Liver (tissue), 3 donors: ENCODE measurements at regions not wholly inside any gene's neighbourhood (a gene's known extent, or its start where the extent isn't known, plus 50 kb on each side); places are given as distances from the start of the nearest gene placed in this dataset.

Experiments
- ATF3 ChIP-seq: IDR thresholded peaks from 2 replicates; pipeline ENCODE4 v1.6.1; 2016; ENCODE audit warnings: antibody characterized with exemption
- EGR1 ChIP-seq, 2 donors: IDR thresholded peaks; 2 replicates each; pipeline ENCODE4 v1.6.1; 2016 to 2018; ENCODE audit warnings: antibody characterized with exemption in 2 of 2, low read depth in 2 of 2
- FOXA1 ChIP-seq: IDR thresholded peaks from 2 replicates; pipeline ENCODE4 v1.6.1; 2016; ENCODE audit warnings: antibody characterized with exemption
- GABPA ChIP-seq, 2 donors: IDR thresholded peaks in 1 of 2; conservative IDR thresholded peaks in 1 of 2; 2 replicates each; pipeline ENCODE4 v1.6.1; 2016; ENCODE audit warnings: antibody characterized with exemption in 2 of 2, mild to moderate bottlenecking in 1 of 2, moderate library complexity in 1 of 2
- HNF4A ChIP-seq, 2 donors: conservative IDR thresholded peaks; 2 replicates each; pipeline ENCODE4 v1.6.1; 2016; ENCODE audit warnings: antibody characterized with exemption in 2 of 2, mild to moderate bottlenecking in 2 of 2
- JUND ChIP-seq, 2 donors: IDR thresholded peaks; 2 replicates each; pipeline ENCODE4 v1.6.1; 2016; ENCODE audit warnings: antibody characterized with exemption in 2 of 2
- RAD21 ChIP-seq, 2 donors: IDR thresholded peaks; 2 replicates each; pipeline ENCODE4 v1.6.1; 2016; ENCODE audit warnings: antibody characterized with exemption in 2 of 2, mild to moderate bottlenecking in 2 of 2
- REST ChIP-seq: IDR thresholded peaks from 2 replicates; pipeline ENCODE4 v1.6.1; 2016; ENCODE audit warnings: antibody characterized with exemption, mild to moderate bottlenecking
- SP1 ChIP-seq: IDR thresholded peaks from 2 replicates; pipeline ENCODE4 v1.6.1; 2018; ENCODE audit warnings: antibody characterized with exemption, mild to moderate bottlenecking
- TAF1 ChIP-seq: conservative IDR thresholded peaks from 2 replicates; pipeline ENCODE4 v1.6.1; 2016; ENCODE audit warnings: antibody characterized with exemption, mild to moderate bottlenecking
- TF ChIP-seq, protein P1 (sequence below): fragments of 150-350 bp; IDR thresholded peaks from 2 replicates; pipeline ENCODE4 v1.5.1; 2017; ENCODE audit warnings: improper control_type of control experiment, low read depth, low read length; ENCODE audit not compliant: missing input control
- donor health status: healthy.
- donor health status: healthy.

GRCh38 chr4:177023951-177024350 lies 231.2 kb upstream of the VEGFC start:
- TF ChIP-seq, protein P1, sequence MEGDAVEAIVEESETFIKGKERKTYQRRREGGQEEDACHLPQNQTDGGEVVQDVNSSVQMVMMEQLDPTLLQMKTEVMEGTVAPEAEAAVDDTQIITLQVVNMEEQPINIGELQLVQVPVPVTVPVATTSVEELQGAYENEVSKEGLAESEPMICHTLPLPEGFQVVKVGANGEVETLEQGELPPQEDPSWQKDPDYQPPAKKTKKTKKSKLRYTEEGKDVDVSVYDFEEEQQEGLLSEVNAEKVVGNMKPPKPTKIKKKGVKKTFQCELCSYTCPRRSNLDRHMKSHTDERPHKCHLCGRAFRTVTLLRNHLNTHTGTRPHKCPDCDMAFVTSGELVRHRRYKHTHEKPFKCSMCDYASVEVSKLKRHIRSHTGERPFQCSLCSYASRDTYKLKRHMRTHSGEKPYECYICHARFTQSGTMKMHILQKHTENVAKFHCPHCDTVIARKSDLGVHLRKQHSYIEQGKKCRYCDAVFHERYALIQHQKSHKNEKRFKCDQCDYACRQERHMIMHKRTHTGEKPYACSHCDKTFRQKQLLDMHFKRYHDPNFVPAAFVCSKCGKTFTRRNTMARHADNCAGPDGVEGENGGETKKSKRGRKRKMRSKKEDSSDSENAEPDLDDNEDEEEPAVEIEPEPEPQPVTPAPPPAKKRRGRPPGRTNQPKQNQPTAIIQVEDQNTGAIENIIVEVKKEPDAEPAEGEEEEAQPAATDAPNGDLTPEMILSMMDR = no peak
- no peak for TF ChIP-seq SP1
- TF ChIP-seq REST = no peak
- TF ChIP-seq GABPA (IDR thresholded peaks at IDR 0.05 in 1 of 2, conservative IDR thresholded peaks at IDR 0.05 in 1 of 2) = no peak
- TF ChIP-seq FOXA1 = no peak
- no peak for TF ChIP-seq EGR1 (IDR thresholded peaks at IDR 0.05; ENCODE audit: low read depth in 2 of 2)
- TF ChIP-seq HNF4A (conservative IDR thresholded peaks at IDR 0.05) = no peak
- no peak for TF ChIP-seq JUND (IDR thresholded peaks at IDR 0.05)
- TF ChIP-seq ATF3 = no peak
- no peak for TF ChIP-seq RAD21 (IDR thresholded peaks at IDR 0.05)
- TF ChIP-seq TAF1 = no peak
